GM13976 (cell line): ENCODE measurements at regions not wholly inside any gene's neighbourhood (a gene's known extent, or its start where the extent isn't known, plus 50 kb on each side); places are given as distances from the start of the nearest gene placed in this dataset.

Experiments used
- DNase-seq: peaks from one replicate; pipeline ENCODE4 v3.0.0; 2012; ENCODE audit warnings: low spot score
- CTCF ChIP-seq: IDR thresholded peaks from 2 replicates; pipeline ENCODE4 v1.5.1; 2012; ENCODE audit warnings: borderline replicate concordance, mild to moderate bottlenecking; ENCODE audit not compliant: insufficient read depth; ENCODE audit errors: extremely low read depth, missing control alignments, control extremely low read depth
- in situ Hi-C: fragments of 300-500 bp; cut with MboI; formaldehyde crosslinking; loops from one replicate; pipeline ENCODE4 v1.12.0; 2022; ENCODE audit warnings: low sequenced_read_pairs, mixed read lengths, inconsistent platforms; ENCODE audit not compliant: unreplicated experiment

- no peak for DNase-seq
- no peak for TF ChIP-seq CTCF
- in situ Hi-C loops, result loop anchor here (25.0 kb wide), 1 partner anchor 884 kb away; the partner anchor contains the start of gene ZNF639
Observed at GRCh38 chr3:178428037-178428436, 108.2 kb upstream of the KCNMB2 start.

- no peak for DNase-seq
- TF ChIP-seq CTCF, result no peak
- in situ Hi-C loops, result loop anchor here (25.0 kb wide), 1 partner anchor 878 kb away; the partner anchor contains the start of gene ZNF639
Observed at GRCh38 chr3:178434206-178434805, 101.9 kb upstream of the KCNMB2 start.

- in situ Hi-C loops, result loop anchor here (25.0 kb wide), 1 partner anchor 877 kb away; the partner anchor contains the start of gene ZNF639
- TF ChIP-seq CTCF, result no peak
Observed at GRCh38 chr3:178435575-178435974, 100.7 kb upstream of the KCNMB2 start.

GRCh38 chr3:178436773-178437172 lies 99.5 kb upstream of the KCNMB2 start:
- peak; percentile 60 for DNase-seq
- no peak for TF ChIP-seq CTCF
- in situ Hi-C loops, result loop anchor here (25.0 kb wide), 1 partner anchor 876 kb away; the partner anchor contains the start of gene ZNF639

More at GRCh38 chr3:178435575-178435974, 100.7 kb upstream of the KCNMB2 start:
- DNase-seq, result no peak

GRCh38 chr3:178437236-178437635 lies 99.0 kb upstream of the KCNMB2 start:
- TF ChIP-seq CTCF, result no peak
- in situ Hi-C loops, result loop anchor here (25.0 kb wide), 1 partner anchor 875 kb away; the partner anchor contains the start of gene ZNF639
- no peak for DNase-seq

- TF ChIP-seq CTCF, result no peak
- in situ Hi-C loops, result loop anchor here (25.0 kb wide), 1 partner anchor 873 kb away; the partner anchor contains the start of gene ZNF639
- DNase-seq, result peak; percentile 36
Observed at GRCh38 chr3:178439504-178439903, 96.7 kb upstream of the KCNMB2 start.
